ENCODE measurements at regions not wholly inside any gene's neighbourhood (a gene's known extent, or its start where the extent isn't known, plus 50 kb on each side); places are given as distances from the start of the nearest gene placed in this dataset.

GRCh38 chr5:92525131-92525530 lies 1055.9 kb downstream of the NR2F1-AS1 start:
- TF ChIP-seq, protein P1, sequence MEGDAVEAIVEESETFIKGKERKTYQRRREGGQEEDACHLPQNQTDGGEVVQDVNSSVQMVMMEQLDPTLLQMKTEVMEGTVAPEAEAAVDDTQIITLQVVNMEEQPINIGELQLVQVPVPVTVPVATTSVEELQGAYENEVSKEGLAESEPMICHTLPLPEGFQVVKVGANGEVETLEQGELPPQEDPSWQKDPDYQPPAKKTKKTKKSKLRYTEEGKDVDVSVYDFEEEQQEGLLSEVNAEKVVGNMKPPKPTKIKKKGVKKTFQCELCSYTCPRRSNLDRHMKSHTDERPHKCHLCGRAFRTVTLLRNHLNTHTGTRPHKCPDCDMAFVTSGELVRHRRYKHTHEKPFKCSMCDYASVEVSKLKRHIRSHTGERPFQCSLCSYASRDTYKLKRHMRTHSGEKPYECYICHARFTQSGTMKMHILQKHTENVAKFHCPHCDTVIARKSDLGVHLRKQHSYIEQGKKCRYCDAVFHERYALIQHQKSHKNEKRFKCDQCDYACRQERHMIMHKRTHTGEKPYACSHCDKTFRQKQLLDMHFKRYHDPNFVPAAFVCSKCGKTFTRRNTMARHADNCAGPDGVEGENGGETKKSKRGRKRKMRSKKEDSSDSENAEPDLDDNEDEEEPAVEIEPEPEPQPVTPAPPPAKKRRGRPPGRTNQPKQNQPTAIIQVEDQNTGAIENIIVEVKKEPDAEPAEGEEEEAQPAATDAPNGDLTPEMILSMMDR (IDR thresholded peaks at IDR 0.05): no peak
- TF ChIP-seq POLR2A (IDR thresholded peaks at IDR 0.05): no peak

Data from thyroid gland (tissue), 4 donors.